Esophagus squamous epithelium (tissue), 5 donors: ENCODE measurements at regions not wholly inside any gene's neighbourhood (a gene's known extent, or its start where the extent isn't known, plus 50 kb on each side); places are given as distances from the start of the nearest gene placed in this dataset.

Experiments
- DNase-seq: peaks from one replicate; lab custom pipeline; 2025; lab: John Stamatoyannopoulos, UW
- H3K27ac ChIP-seq, 4 donors: fragments of 200-600 bp; sonication (generic); one replicate each; pipeline ENCODE4 v1.5.1; 2016 to 2019; ENCODE audit warnings: mild to moderate bottlenecking in 1 of 4
- H3K27me3 ChIP-seq, 4 donors: fragments of 200-600 bp; sonication (generic); 1 replicate in 3 of 4; 2 replicates in 1 of 4; pipeline versions ENCODE4 v1.5.1 to v1.6.0; 2017 to 2021; ENCODE audit warnings: antibody characterized with exemption in 1 of 4
- H3K36me3 ChIP-seq, 3 donors: fragments of 200-600 bp; sonication (generic); one replicate each; pipeline ENCODE4 v1.5.1; 2016 to 2019
- H3K4me1 ChIP-seq, 3 donors: fragments of 200-600 bp; sonication (generic); one replicate each; pipeline ENCODE4 v1.5.1; 2017 to 2019
- H3K4me3 ChIP-seq, 4 donors: fragments of 200-600 bp; sonication (generic); 1 replicate in 3 of 4; 2 replicates in 1 of 4; pipeline ENCODE4 v1.5.1; 2016 to 2019; ENCODE audit warnings: mild to moderate bottlenecking in 2 of 4, moderate library complexity in 1 of 4
- H3K9me3 ChIP-seq, 3 donors: fragments of 200-600 bp; sonication (generic); one replicate each; pipeline ENCODE4 v1.5.1; 2016 to 2019
- POLR2A ChIP-seq, 4 donors: fragments of 450-650 bp; IDR thresholded peaks; one replicate each; pipeline ENCODE4 v1.6.1; 2017; ENCODE audit warnings: antibody characterized with exemption in 4 of 4, mild to moderate bottlenecking in 4 of 4, moderate library complexity in 3 of 4
- WGBS, 2 donors: methylation state at CpG; one replicate each; pipeline ENCODE4 v1.1.5; 2018; 5-methylcytosine and 5-hydroxymethylcytosine counted together
- intact Hi-C: fragments of 100-400 bp; cut with DNase I; formaldehyde crosslinking; loops from one replicate; pipeline ENCODE4 v1.15.0; 2022
- TF ChIP-seq, protein P1 (sequence below), 6 experiments: fragments of 450-650 bp in 4 of 6; fragments of 200-600 bp in 2 of 6; sonication (generic) in 2 of 6; IDR thresholded peaks; one replicate each; pipeline ENCODE4 v1.5.1; 2016 to 2019; ENCODE audit warnings: antibody characterized with exemption in 6 of 6, mild to moderate bottlenecking in 4 of 6, moderate library complexity in 4 of 6
- donor health status: DM: yes; HTN: yes; CAD: no.

DNA sequence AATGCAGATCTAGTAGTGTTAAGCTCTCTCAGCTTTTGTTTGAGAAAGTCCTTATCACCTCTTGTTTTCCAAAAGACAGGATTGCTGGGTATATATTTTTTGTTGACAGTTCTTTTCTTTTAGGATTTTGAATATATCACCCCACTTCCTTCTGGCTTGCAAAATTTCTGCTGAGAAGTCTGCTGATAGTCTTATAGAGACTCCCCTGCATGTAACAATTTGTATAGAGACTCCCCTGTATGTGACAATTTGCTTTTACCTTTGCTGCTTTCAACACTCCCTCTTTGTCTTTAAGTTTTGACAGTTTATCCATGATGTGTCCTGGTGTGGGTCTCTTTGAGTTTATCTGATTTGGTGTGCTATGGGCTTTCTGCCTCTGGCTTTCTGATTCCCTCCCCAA, 115.0 kb upstream of the CCDC85A start:
- no peak for TF ChIP-seq POLR2A (IDR thresholded peaks at IDR 0.05)
- TF ChIP-seq, protein P1, sequence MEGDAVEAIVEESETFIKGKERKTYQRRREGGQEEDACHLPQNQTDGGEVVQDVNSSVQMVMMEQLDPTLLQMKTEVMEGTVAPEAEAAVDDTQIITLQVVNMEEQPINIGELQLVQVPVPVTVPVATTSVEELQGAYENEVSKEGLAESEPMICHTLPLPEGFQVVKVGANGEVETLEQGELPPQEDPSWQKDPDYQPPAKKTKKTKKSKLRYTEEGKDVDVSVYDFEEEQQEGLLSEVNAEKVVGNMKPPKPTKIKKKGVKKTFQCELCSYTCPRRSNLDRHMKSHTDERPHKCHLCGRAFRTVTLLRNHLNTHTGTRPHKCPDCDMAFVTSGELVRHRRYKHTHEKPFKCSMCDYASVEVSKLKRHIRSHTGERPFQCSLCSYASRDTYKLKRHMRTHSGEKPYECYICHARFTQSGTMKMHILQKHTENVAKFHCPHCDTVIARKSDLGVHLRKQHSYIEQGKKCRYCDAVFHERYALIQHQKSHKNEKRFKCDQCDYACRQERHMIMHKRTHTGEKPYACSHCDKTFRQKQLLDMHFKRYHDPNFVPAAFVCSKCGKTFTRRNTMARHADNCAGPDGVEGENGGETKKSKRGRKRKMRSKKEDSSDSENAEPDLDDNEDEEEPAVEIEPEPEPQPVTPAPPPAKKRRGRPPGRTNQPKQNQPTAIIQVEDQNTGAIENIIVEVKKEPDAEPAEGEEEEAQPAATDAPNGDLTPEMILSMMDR (IDR thresholded peaks at IDR 0.05): no peak
- no peak overlapping the region for H3K4me3 ChIP-seq
- intact Hi-C loops: no loop called here
- no peaks in the 10 kb centered on the region for H3K27me3 ChIP-seq
- no peaks in the 10 kb centered on the region for H3K36me3 ChIP-seq
- H3K4me1 ChIP-seq: no peaks in the 10 kb centered on the region
- H3K9me3 ChIP-seq: no peaks in the 10 kb centered on the region
- no peak overlapping the region for H3K27ac ChIP-seq
- no peak for DNase-seq

DNA sequence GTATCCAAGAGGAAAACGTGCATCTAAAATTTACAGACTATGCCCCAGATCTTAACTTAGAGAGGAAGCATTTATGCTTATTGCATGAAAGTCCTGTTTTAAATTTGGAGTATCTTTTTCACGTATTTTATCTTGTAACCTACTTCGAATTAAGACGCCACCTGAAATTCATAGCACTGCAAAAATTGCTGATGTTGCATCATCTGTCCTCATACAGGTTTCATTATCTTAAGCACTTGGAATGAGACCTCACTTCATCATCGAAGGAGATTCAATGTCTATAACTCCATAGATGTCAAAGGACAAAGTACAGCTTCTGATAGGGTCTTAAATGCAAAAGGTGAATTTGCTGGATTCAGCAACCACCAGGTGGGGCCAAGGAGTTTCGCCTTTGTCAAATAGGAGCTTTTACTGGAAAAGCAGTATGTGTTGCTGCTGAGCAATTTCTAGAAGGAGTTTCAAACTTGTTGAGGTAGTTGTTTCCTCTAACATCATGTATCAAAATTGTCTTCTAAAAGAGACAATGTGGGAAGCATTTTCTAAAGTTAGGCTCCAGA, 106.4 kb upstream of the CCDC85A start:
- TF ChIP-seq, protein P1 (IDR thresholded peaks at IDR 0.05): no peak
- TF ChIP-seq POLR2A (IDR thresholded peaks at IDR 0.05): no peak
- no peak for DNase-seq
- Histone ChIP-seq H3K27ac (no peak overlapping the region), H3K9me3 (no peaks in the 10 kb centered on the region), H3K36me3 (no peaks in the 10 kb centered on the region), H3K4me1 (no peaks in the 10 kb centered on the region), H3K27me3 (no peaks in the 10 kb centered on the region), H3K4me3 (no peak overlapping the region)
- WGBS, 2 donors: 64 to 73% methylated on average over 5 to 6 of the region's 6 CpGs
- intact Hi-C loops: no loop called here

DNA sequence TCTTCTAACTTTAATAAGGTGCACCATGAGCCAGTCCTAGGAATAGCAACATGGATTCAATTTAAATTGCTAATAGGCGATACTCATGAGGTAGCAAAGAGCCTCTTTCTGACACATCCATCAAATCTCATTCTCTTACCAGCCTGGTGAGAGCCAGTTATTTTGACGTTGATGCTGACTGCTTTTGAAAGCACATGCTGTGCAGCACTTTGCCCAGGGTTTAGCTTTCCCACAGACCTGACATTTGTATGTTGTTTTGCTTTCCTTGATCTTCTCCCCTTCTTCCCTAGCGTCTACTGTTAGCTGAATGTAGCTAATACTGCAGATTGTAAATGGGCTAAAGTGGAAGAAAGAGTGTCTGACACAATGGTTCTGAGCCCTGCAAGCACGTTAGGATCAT, 101.1 kb upstream of the CCDC85A start:
- no peaks in the 10 kb centered on the region for H3K4me1 ChIP-seq
- TF ChIP-seq POLR2A (IDR thresholded peaks at IDR 0.05): no peak
- 45 to 74% methylated on average over 4 of the region's 4 CpGs for WGBS, 2 donors
- no peaks in the 10 kb centered on the region for H3K27me3 ChIP-seq
- no peaks in the 10 kb centered on the region for H3K9me3 ChIP-seq
- no peak for DNase-seq
- no peak overlapping the region for H3K27ac ChIP-seq
- H3K36me3 ChIP-seq: no peaks in the 10 kb centered on the region
- no peak overlapping the region for H3K4me3 ChIP-seq
- intact Hi-C loops: no loop called here

DNA sequence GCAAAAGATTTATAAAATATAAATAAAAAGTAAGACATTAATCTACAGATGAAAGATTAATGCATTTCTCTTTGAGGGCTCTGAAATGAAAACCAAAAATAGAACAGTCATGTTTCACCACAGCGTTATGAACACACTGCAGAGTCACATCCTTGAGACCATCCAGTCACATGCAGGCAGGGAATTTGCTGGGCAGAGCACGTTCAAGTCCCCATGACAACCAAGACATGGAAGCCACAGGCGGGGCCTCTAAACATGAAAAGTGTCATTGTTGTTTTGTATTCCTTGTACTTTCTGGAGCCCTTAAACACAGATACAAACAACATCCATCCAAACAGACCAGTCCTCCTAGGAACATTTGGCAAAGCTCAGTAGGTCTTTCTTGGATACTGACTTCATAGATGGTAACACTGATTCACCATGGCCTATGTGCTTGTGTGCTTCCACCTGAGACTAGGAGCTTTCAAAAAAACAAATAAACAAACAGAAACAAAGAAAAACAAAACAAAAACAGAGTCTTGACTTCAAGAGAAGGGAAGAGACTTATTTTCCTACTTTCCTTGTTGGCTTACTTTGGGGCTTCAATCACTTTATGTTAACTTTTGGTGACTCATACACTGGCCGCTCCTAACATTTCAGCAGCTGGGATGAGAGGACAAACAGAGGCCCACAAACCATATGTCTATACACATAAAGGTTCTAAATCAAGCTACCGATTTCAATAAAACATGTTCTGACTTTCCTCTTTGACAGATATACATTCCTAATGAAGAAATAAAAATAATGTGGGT, 99.5 kb upstream of the CCDC85A start:
- no peak overlapping the region for H3K4me3 ChIP-seq
- no peak for DNase-seq
- no peaks in the 10 kb centered on the region for H3K9me3 ChIP-seq
- TF ChIP-seq, protein P1 (IDR thresholded peaks at IDR 0.05): no peak
- TF ChIP-seq POLR2A (IDR thresholded peaks at IDR 0.05): no peak
- no peaks in the 10 kb centered on the region for H3K27me3 ChIP-seq
- WGBS, 2 donors: 46 to 51% methylated on average over 5 of the region's 5 CpGs
- no peak overlapping the region for H3K27ac ChIP-seq
- H3K4me1 ChIP-seq: no peaks in the 10 kb centered on the region
- H3K36me3 ChIP-seq: no peaks in the 10 kb centered on the region
- intact Hi-C loops: no loop called here

DNA sequence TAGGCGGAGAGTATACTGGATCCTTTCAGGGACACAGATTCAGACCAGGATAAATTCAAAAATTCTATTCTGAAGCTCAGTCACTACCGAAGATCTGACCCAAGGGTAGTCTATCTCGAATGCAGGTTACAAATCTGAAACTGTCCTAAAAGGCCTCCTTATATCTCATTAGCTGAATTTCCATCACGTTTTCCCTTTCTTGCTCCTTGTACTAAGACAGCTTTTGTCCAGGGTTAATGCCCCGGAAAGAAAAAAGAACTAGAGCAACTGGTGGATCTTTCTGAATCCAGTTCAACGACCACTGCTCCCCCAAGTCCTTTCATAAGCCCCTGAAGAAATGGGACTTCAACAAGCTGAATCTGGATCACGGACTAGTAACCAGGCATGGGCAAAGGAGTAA, 97.5 kb upstream of the CCDC85A start:
- 75 to 77% methylated on average over 7 of the region's 7 CpGs for WGBS, 2 donors
- H3K9me3 ChIP-seq: no peaks in the 10 kb centered on the region
- no peak overlapping the region for H3K4me3 ChIP-seq
- intact Hi-C loops: no loop called here
- TF ChIP-seq, protein P1 (IDR thresholded peaks at IDR 0.05): no peak
- TF ChIP-seq POLR2A (IDR thresholded peaks at IDR 0.05): no peak
- DNase-seq: no peak
- H3K27ac ChIP-seq: no peak overlapping the region
- no peaks in the 10 kb centered on the region for H3K4me1 ChIP-seq
- H3K36me3 ChIP-seq: no peaks in the 10 kb centered on the region
- no peaks in the 10 kb centered on the region for H3K27me3 ChIP-seq
